SW480 (cell line): ENCODE measurements at regions not wholly inside any gene's neighbourhood (a gene's known extent, or its start where the extent isn't known, plus 50 kb on each side); places are given as distances from the start of the nearest gene placed in this dataset.
"Not testable (repeated sequence)": the region's sequence is repeated elsewhere in the genome, so short reads cannot be mapped to it uniquely, and the experiment has no call there.

ENCODE experiments used
- DNase-seq: peaks from one replicate; pipeline ENCODE4 v3.0.0-alpha.2; 2016; ENCODE audit warnings: low spot score

DNA sequence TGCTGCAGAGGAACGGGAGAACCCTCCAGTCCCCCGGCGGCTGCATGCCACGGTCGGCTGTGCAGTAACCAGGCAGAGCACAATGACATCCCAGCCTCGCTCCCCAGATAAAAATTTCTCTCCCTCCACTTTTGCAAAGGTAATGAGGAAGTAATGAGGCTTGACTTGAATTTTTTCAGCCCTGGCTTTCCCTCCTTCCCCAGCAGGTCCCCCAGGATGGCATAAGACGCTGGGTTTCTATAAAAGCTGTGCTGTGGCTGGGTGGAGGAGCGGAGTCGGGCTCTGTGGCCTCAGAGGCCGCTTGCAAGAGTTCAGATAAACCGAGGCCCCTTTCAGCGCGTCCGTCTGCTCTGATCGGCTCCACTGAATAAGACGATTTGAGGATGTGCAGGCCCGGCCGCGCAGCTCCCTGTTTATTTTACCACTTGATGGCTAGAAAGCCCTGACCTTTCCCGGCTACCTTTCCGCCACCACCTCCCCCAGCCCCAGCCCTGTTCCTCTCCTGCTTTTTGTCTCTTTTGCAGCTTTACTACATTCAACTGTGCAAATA, 351.9 kb upstream of the IRX2 start:
- DNase-seq, result no peak

DNA sequence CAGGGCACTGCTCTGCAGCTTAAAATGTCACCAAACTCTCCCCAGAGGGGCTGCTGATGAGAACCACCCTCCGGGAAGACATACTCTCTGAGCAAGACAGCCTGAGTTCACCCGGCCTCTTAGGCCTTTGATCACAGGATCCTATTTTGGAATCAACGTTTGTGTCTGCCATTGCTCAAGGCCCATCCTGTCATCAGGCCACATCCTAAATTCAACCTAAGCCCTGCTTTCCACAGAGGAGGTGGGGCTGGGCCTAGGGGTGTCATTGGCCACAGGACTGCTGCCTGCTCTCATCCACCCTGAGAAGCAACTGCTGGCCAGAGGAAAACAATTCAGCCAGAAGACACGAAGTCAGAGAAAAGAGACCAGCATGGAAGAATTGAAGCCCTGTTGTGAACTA, 351.1 kb upstream of the IRX2 start:
- no peak for DNase-seq

DNA sequence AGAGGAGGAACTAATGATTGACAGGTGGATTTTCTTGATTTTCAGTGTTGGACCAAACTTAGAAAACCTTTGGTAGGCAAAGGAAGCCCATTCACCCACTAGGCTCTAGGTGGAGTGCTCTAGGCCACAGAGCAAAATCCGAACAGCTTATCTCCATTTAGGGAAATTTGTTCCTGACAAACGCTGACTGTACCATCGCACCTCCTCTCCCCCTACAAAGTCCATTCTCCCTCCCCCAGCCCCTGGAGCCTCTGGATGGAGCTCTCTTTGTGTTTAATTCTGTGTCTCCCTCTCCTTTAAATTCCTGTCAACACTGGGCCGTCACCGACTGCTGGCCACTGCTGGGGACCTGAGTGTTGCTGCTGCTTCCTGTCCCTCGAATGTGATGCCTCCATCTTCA, 350.1 kb upstream of the IRX2 start:
- DNase-seq, result no peak

DNA sequence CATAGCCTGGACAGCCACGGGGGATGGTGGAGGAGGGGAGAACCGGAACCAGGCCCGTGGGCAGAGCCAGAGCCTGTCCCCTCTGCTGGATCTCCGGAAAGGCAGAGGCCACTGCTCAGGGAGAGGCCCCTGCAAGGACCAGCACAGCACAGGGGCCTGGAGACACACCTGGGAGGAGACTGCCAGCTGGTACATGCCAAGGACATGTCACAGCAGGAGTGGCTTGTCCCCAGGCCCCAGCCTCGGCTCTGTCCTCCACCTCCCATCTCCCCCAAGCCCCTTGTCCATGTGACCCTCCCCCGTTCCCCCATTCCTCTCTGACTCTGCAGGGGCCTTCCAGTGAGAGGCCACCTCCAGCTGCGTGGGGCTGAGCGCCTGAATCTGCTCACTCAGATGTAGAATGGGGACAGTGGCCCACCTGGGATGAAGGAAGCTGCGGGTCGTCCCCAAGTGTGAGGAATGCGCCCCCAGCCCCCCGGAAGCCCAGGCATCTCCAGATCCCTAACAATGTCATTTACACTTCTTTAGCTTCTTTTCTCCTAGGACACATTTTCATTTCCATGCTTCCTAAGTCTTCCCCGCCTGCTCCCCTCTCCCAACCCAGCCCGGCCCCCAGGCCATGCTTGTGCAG, 349.6 kb upstream of the IRX2 start:
- no peak for DNase-seq

DNA sequence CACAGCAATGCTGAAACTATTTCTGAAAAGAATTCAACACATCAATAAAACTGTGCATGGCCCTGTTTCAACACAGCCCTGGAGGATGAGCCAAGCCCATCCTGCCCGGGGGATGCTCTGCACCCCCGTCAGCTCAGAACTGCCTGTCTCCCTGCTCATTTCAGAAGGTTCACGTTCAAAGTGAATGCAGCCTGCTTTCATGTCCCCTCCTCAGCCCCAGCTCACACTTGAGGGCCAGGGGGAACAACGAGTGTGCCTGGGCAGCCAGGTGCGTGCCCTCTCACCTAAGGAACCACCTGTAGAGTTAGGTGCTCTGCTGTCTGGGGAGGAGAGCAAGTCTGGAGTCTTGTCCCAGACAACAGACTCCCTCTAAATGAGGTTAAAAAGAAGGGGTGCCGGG, 348.5 kb upstream of the IRX2 start:
- DNase-seq, result no peak

DNA sequence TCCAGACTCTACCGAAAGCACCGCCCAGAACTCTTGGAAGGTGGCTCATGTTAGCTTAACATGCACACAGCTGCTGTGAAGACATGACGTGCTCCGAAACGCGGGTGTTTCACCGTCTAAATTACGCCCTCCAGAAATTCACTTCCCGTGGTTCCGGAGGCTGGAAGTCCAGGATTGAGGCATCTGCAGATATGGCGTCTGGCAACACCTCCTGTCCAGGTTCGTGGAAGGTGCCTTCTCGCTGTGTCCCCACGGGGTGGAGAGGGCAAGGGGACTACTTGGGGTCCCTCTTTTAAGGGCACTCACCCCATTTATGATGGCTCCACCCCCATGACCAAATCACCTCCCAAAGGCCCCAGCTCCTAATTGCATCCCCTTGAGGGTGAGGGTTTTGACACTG, 348.0 kb upstream of the IRX2 start:
- DNase-seq, result no peak

DNA sequence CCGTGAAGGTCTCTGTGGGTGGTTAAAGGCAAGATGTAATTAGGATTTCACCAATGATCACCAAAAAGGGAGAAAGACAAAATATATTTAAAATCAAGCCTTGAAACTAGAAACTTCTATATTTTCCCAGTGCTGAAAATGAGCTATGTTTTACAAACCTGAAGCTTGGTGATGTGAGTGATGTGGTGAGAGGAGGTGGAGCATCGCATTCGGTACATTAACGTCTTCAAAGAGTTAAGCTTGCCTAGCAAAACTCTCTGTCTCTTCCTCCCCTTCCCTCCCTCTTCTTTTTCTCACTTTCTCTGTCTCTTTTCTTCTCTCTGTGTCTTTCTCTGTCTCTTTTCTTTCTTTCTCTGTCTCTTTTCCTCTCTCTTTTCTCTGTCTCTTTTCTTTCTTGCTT, 347.3 kb upstream of the IRX2 start:
- no peak for DNase-seq

DNA sequence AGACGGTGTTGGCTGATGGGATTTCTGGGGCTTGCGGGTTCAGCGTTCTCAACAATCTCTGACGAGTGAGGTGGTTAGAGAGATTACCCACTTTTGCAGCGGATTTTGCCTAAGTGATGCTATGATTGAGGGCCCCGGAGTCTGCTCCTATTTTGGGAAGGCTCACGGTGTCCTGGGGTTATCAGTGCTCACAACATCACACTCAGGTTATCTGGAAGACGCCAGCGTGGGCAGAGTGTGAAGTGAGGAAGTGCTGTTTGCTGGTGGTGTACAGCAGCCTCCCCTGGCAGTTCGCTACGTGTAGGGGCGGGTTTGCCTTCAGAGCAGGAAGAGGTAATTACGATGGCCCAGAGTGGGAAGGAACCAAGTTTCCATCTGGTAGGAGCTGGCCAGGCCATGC, 341.2 kb upstream of the IRX2 start:
- DNase-seq, result no peak

DNA sequence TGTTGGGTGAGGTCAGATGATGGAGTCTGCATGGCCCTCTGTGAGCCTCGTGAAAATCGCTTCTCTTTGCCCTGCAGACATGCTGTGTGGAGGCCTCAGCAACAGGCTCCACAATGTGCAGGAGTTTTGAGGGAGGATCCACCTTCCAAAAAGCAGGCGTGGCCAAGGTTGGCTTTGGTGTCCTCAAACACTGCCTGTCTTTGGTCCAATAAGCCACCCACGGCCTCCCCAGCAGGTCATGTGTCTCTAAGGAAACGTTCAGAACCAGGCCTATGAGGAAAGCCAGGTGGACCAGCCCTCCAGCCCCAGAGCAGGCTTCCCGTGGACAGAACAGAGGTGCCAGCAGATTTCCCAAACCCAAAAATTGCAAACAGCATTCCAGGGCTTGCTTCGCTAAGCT, 340.7 kb upstream of the IRX2 start:
- DNase-seq, result no peak

DNA sequence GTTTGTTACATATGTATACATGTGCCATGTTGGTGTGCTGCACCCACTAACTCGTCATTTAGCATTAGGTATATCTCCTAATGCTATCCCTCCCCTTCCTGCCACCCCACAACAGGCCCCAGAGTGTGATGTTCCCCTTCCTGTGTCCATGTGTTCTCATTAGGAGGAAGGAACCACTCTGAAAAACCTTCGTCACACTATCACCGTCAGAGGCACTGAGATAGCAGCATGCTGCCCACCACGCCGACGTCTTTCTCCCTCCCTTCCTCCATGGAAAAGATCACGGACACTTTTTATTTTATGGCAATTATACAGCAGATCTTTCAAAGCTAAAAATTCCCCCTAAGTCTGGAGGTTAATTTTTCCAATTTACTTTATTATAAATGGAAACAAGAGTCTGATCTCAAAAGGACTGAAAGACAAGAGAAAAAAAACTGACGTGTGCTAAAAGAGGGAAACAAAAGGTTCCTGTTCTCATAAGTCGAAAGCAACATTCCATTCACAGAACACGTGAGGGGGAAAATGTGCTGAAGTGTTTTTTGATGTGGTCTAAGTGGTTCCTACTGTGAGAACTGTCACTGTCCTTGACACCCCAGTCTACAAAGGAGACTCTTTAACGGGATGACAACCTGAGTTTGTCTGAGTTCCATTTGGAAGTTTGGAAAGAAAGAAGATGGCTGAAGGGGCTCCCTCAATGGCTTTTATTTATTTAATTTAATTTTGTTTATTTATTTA, 339.7 kb upstream of the IRX2 start:
- peak; percentile 96 for DNase-seq

DNA sequence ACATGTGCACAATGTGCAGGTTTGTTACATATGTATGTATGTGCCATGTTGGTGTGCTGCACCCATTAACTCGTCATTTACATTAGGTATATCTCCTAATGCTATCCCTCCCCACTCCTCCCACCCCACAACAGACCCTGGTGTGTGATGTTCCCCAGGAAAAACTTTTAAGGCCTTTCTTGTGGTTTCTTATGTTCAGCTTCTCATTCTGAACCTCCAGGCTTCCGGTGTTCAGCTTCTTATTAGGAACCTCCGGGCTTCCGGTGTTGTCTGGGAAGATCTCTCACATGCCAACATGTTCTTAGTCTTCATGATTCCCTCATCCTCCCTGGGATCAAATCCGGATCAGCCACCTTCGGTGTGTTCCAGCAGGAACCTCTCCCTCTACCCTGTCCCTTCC, 338.8 kb upstream of the IRX2 start:
- DNase-seq, result not testable (repeated sequence)

DNA sequence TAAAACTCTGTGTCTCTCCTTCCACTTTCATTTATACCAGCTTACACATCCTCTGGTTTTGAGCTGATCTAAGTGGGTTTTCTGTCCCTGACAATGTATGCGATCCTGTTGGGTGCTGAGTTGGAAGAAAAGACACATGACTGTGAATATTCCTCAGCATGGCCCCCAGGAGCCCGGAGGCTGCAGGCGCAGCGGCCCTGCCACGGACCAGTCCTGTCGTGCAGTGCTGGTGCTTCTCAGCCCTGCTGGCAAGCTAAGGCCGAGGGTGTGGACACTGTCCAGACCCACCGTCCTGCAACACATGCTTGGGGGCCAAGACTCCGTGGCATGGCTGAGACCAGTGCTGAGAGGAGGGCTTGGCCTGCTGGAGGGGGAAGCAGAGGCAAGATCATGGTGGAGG, 328.9 kb upstream of the IRX2 start:
- DNase-seq, result no peak

DNA sequence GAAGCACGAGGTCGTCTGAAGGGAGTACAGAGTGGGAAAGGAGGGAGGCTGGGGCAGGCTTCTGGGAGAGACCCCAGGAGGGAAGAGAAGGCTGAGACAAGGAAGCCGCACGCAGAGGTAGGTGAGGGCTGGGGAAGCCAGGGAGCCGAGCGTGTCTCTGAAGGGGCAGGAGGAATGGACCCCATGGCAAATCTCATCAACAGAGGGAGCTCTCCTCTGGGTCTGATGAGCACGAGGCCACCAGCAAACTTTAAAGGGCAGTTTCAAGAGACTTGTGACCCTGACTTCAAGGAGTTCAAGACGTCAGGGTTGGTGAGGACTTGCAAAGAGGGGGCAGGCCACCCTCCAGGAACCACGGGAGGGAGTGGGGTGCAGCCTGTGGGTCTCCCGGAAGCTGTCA, 326.2 kb upstream of the IRX2 start:
- no peak for DNase-seq

DNA sequence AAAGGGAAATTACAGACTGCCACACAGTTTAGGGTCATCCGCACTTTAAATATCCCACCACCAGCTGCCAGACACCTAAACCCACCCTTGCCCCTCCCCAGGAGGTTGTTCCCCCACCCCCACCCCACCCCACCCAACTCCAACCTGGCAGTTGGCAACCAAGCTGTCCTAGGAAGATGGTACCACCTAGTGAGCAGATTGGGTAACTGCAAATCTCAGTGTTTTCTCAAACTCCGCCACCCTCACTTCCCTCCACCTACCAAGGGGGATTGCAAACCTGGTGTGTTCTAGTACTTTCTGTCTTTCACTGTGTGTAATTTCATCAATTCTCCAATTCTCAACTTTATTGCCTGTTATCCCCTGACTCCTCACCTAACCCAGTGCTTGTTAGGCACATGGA, 323.8 kb upstream of the IRX2 start:
- DNase-seq, result no peak

DNA sequence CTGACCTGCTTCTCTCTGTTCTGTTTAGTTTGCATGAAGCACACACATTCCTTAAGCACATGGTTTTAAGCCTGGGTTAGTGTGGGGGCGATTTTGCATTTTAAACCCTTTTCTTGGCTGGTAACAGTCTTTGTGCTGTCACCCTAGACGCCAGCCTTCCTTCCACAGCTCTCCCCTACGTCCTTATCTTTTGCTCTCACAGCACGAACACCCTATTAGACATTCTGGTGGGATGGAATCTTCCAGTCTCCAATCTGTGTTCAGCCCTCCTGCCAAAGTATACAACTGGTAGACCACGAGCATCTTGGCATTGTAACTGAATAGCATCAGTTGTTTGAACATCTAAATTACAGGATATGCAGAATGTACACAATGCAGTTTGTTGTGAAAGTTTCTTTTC, 316.9 kb upstream of the IRX2 start:
- DNase-seq, result no peak

DNA sequence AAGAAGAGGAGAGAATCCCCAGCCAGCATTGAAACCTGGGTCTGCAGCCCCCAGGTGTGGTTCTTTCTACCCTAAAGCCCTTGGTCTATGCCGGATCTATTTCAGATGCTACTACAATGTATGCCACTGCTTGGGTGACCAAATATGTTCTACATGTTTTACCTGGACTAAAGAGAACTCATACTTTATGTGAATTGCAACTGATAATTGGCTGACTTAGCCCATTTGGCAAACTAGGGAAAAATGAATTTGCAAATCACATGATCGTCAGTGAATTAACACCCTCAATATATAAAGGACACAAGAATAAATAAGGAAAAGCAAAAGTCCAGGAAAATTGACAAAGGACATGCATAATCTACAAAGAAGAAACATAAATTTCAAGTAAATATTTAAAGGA, 308.8 kb upstream of the IRX2 start:
- no peak for DNase-seq

DNA sequence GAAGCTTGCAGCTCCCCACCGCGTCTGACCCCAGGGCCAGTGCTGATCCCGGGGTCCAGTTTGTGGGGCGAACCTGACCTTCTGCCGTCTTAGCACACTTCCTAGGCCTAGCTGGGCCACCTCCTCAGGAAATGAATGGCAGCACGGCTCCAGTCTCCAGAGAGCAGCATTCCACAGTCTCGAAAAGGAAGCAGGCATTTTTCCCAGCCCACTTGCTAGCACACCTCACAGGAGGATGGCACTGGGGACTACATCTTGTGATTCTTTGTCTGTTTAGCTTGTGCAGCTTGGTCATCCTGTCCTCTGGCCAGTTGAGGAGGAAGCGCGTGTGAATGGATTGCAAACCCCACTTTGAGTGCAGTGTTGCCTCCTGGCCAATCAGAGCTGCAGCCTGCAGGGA, 308.0 kb upstream of the IRX2 start:
- no peak for DNase-seq

DNA sequence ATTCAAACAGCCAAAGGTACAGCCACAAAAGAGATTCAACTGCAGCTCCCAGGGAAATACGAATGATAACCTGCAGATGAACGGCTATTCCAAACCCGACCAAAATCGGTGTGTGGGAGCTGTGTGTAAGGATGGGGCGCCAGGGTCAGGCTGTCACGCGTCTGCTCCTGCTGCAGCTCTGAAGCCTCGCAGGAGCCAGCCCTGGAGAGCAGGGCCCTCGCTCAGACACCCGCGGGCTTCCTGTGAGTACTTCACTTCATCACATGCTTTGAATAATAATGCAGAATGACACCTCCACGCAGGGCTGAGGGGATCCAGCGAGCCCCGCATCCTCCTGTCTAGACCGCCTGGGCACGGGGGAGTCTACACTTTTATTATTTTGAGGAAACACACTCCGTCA, 307.5 kb upstream of the IRX2 start:
- no peak for DNase-seq

DNA sequence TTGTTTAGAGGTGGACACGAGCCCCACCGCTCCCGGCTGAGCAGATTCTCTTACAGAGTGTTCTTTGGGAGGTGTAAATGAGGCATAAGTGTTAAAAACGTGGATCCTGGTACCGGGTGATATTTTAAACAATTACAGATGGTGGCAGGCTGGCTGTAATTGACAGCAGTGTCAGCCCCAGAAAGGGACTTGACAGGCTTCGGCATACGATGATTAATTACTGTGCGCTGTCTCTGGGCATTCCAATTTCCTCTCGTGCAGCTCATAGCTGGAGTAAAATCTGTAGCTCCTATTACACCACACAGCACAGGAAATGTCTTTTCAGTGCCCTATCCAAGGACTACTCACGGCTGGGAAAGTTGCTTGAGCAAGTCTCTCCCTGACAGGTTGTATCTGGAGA, 305.4 kb upstream of the IRX2 start:
- DNase-seq, result no peak

DNA sequence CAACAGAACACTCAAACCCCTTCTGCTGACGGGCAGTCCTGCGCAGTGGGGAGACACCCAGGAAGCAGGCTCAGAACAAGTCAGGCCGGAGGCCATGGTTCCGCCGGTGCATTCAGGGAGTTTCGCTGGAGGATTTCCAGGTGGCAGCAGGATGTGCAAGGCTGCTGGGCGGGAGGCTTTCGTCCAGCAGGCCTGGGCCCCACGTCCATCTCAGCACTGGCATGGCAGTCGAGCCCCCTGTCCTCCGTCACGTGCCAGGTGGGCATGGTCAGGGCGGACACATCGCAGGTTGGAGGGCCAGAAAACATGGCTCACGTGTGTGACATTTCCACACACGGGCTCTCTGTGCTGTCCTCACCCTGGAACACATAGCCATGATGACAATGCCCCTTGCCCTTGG, 299.9 kb upstream of the IRX2 start:
- no peak for DNase-seq

DNA sequence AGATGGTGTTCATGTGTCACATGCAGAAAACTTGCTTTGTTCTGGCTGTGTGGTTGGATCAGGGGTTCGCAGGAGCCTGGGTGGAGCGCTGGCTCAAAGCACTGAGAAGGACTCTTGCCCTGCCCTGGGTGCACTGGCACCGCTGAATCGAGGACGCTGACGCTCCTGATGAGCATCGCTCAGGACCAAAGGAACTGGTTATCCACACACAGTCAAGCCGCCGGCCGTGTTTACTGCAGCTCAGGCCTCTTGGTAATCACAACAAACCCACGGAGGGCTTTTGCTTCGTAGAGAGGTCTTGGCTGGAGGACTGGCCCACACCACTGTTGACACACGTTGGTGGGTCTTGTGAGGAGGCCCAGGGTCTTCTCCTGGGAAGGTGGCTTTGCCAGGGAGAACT, 299.4 kb upstream of the IRX2 start:
- DNase-seq, result no peak

DNA sequence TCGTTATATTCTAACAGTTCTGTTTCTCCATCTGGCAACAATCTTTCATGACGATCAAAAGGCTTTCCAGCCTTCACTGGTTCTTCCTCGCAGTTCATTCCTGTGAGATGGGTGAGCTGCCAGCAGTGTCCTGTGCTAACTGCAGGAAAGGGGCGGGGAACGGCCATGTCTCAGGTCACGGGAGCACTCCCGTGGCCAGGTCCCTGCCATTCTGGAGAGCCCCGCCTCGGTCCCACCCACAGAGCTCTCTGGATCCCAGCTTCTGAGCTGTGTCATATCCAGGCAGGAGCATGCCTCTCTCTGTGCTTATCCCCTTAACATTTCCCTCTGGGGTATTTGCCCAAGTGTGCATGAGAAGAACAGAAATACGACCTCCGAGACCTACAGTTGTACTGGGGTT, 297.8 kb upstream of the IRX2 start:
- no peak for DNase-seq

DNA sequence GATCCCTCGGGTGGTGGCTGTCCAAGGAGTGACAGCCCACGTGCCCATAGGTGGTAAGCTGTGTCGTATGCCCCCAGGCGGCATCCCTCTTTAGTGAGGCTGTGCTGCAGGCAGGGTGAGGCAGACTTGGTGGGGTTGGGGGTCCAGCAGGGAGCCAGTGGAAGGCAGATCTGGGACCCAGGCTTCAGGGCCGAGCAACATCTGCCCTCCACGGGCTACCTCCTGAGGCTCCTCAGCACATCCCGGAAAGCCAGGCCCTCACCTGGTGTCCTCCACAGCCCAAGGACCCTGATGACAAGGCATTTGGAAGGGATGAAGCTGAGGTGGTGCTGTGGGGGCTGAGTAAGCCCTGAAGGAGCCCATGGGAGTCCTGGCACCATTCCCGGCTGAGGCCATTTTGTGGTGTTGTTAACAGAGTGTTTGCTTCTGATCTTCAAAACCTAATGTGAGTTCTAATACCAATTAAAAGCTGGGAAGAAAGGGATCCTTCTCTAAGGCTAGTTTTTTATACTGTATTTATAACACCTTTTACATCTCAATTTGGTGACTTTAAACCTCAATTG, 295.8 kb upstream of the IRX2 start:
- no peak for DNase-seq

DNA sequence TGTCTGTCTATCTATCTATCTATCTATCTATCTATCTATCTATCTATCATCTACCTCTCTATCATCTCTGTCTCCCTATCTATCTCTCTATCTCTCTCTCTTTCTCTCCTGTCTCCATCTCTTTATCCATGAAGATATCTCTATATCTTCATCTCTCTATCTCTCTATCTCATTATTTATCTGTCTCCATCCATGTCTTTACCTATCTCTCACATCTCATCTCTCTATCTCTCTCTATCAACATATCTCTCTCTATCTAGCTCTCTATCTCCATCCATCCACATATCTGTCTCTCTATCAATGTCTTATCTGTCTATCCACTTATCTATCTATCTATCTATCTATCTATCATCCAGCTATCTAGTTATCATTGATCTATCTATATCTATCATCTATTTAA, 292.1 kb upstream of the IRX2 start:
- no peak for DNase-seq
